ENCODE measurements at regions not wholly inside any gene's neighbourhood (a gene's known extent, or its start where the extent isn't known, plus 50 kb on each side); places are given as distances from the start of the nearest gene placed in this dataset.
"Not testable (repeated sequence)": the region's sequence is repeated elsewhere in the genome, so short reads cannot be mapped to it uniquely, and the experiment has no call there.

- Histone ChIP-seq H3K4me3 (ENCODE audit: low read depth, low read length, poor library complexity, severe bottlenecking) (no peak overlapping the region), H3K9me2 (ENCODE audit: insufficient read depth, low read length) (no peaks in the 10 kb centered on the region), H3K27ac (ENCODE audit: low read depth, low read length, poor library complexity, severe bottlenecking) (no peak overlapping the region), H3K9me3 (ENCODE audit: low read length) (no peaks in the 10 kb centered on the region), H3K79me2 (ENCODE audit: insufficient read depth, low read depth, low read length) (no peaks in the 10 kb centered on the region), H2AFZ (ENCODE audit: low read length) (no peak overlapping the region), H3K4me2 (ENCODE audit: low read length) (no peak overlapping the region), H3K36me3 (ENCODE audit: insufficient read depth, low read length) (no peaks in the 10 kb centered on the region), H4K20me1 (ENCODE audit: insufficient read depth, low read length) (no peaks in the 10 kb centered on the region), H3K4me1 (ENCODE audit: insufficient read depth, low read length, poor library complexity, severe bottlenecking) (no peaks in the 10 kb centered on the region)
- no peak for TF ChIP-seq EZH2phosphoT487 (IDR thresholded peaks at IDR 0.05; ENCODE audit: borderline replicate concordance, low read depth, low read length)
- DNase-seq (ENCODE audit: low spot score): no peak
- POLR2A ChIA-PET: no interaction called here
- CTCF ChIA-PET (ENCODE audit: unreplicated experiment): no interaction called here
- no TSS peak for BruUV-seq (replicated peaks)
- intact Hi-C loops (cut with micrococcal nuclease; ENCODE audit: unreplicated experiment): no loop called here
These were observed 375.6 kb downstream of the HLX start for GRCh38 chr1:221254813-221255212.

- Histone ChIP-seq H3K36me3 (ENCODE audit: insufficient read depth, low read length) (no peaks in the 10 kb centered on the region), H3K4me1 (ENCODE audit: insufficient read depth, low read length, poor library complexity, severe bottlenecking) (no peaks in the 10 kb centered on the region), H3K79me2 (ENCODE audit: insufficient read depth, low read depth, low read length) (no peaks in the 10 kb centered on the region), H3K27ac (ENCODE audit: low read depth, low read length, poor library complexity, severe bottlenecking) (no peak overlapping the region), H3K4me3 (ENCODE audit: low read depth, low read length, poor library complexity, severe bottlenecking) (no peak overlapping the region), H3K9me3 (ENCODE audit: low read length) (no peaks in the 10 kb centered on the region), H2AFZ (ENCODE audit: low read length) (no peak overlapping the region), H3K9me2 (ENCODE audit: insufficient read depth, low read length) (no peaks in the 10 kb centered on the region), H3K4me2 (ENCODE audit: low read length) (no peak overlapping the region), H4K20me1 (ENCODE audit: insufficient read depth, low read length) (no peaks in the 10 kb centered on the region)
- no peak for TF ChIP-seq EZH2phosphoT487 (IDR thresholded peaks at IDR 0.05; ENCODE audit: borderline replicate concordance, low read depth, low read length)
- CTCF ChIA-PET (ENCODE audit: unreplicated experiment): no interaction called here
- no peak for DNase-seq (ENCODE audit: low spot score)
- POLR2A ChIA-PET: no interaction called here
- intact Hi-C loops (cut with micrococcal nuclease; ENCODE audit: unreplicated experiment): no loop called here
- BruUV-seq (replicated peaks): no TSS peak
These were observed 377.5 kb downstream of the HLX start for GRCh38 chr1:221256773-221257172.

GRCh38 chr1:221257548-221257947 is 378.3 kb downstream of the HLX start:
- H4K20me1 ChIP-seq (ENCODE audit: insufficient read depth, low read length); H3K27ac ChIP-seq (ENCODE audit: low read depth, low read length, poor library complexity, severe bottlenecking); POLR2A ChIA-PET; H3K9me2 ChIP-seq (ENCODE audit: insufficient read depth, low read length); BruUV-seq (replicated peaks); H3K4me1 ChIP-seq (ENCODE audit: insufficient read depth, low read length, poor library complexity, severe bottlenecking); H3K36me3 ChIP-seq (ENCODE audit: insufficient read depth, low read length); H3K79me2 ChIP-seq (ENCODE audit: insufficient read depth, low read depth, low read length); H3K4me3 ChIP-seq (ENCODE audit: low read depth, low read length, poor library complexity, severe bottlenecking); DNase-seq (ENCODE audit: low spot score); H3K4me2 ChIP-seq (ENCODE audit: low read length); intact Hi-C loops (cut with micrococcal nuclease; ENCODE audit: unreplicated experiment); CTCF ChIA-PET (ENCODE audit: unreplicated experiment); H3K9me3 ChIP-seq (ENCODE audit: low read length); H2AFZ ChIP-seq (ENCODE audit: low read length): not testable (repeated sequence)

GRCh38 chr1:221262677-221263076 is 383.4 kb downstream of the HLX start:
- H3K9me2 ChIP-seq (ENCODE audit: insufficient read depth, low read length); H2AFZ ChIP-seq (ENCODE audit: low read length); H3K27ac ChIP-seq (ENCODE audit: low read depth, low read length, poor library complexity, severe bottlenecking); CTCF ChIA-PET (ENCODE audit: unreplicated experiment); BruUV-seq (replicated peaks); H3K4me3 ChIP-seq (ENCODE audit: low read depth, low read length, poor library complexity, severe bottlenecking); H4K20me1 ChIP-seq (ENCODE audit: insufficient read depth, low read length); H3K9me3 ChIP-seq (ENCODE audit: low read length); DNase-seq (ENCODE audit: low spot score); H3K4me2 ChIP-seq (ENCODE audit: low read length); H3K4me1 ChIP-seq (ENCODE audit: insufficient read depth, low read length, poor library complexity, severe bottlenecking); H3K79me2 ChIP-seq (ENCODE audit: insufficient read depth, low read depth, low read length); H3K36me3 ChIP-seq (ENCODE audit: insufficient read depth, low read length); POLR2A ChIA-PET: not testable (repeated sequence)
- intact Hi-C loops (cut with micrococcal nuclease; ENCODE audit: unreplicated experiment): loop anchor here (5.0 to 10.0 kb wide), 2 partner anchors 172 to 1195 kb away; no protein-coding TSS in a partner anchor
